ENCODE measurements at regions not wholly inside any gene's neighbourhood (a gene's known extent, or its start where the extent isn't known, plus 50 kb on each side); places are given as distances from the start of the nearest gene placed in this dataset.
"Not testable (repeated sequence)": the region's sequence is repeated elsewhere in the genome, so short reads cannot be mapped to it uniquely, and the experiment has no call there.

DNA sequence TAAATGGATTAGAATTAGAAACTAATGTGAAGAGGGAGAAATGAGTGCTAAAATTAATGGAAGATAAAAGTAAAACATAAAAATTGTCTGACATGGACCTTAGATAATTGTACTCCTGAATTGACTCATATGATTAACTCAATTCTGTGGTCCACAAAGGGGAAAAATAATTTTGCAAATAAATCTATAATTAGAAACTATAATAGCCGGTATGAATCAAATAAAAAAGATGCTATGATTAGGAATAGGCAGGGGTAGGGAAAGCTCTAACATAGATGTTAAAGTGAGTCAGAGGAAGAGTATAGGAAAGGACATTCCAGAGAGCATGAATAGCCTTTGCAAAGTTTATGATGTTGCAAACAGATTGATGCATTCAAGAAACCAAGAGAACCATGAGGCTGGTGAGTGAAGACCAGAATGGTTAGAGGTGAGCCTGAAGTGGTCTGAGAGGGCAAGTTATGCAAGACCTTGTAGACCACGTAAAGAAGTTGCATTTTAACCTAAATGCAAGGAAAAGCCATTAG lies 262.1 kb upstream of the CA10 start:
- no peak for DNase-seq (ENCODE audit: low read depth)

DNA sequence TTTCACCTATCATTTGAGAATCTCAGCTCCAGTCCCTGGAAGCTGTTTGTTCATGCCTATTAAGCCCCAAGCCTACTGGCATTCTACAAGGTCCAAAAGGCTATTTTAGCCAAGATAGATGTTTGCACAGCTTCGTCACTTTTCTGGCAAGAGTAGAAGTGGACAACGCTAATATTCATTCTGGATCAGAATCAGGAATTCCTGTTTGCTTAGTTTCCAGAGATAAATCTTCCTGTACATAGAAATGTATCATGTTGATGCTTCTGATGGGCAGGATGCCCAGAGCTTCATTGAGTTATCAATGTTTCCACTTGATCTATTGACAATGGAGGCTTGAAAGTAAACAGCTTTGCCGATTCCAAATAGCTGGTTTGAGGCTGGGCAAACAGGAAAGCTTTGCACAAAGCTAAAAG lies 260.7 kb upstream of the CA10 start:
- no peak for DNase-seq (ENCODE audit: low read depth)

DNA sequence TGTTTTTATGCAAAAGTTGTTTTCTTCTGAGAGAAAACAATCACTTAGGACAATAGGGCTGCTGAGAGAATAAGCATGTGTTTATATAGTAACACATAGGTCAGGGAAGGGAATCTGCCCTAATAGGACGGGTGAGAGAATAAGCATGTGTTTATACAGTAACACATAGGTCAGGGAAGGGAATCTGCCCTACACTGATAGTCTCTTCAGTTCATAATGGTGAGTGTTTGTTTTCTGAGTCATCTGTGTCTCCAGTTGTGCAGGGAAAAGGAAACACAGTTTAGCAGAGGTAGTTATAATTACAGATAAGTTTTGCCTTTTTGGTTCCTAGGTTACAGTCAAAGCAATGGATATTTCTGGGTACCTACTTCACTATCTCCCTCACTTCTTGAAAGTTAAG lies 252.3 kb upstream of the CA10 start:
- no peak for DNase-seq (ENCODE audit: low read depth)

DNA sequence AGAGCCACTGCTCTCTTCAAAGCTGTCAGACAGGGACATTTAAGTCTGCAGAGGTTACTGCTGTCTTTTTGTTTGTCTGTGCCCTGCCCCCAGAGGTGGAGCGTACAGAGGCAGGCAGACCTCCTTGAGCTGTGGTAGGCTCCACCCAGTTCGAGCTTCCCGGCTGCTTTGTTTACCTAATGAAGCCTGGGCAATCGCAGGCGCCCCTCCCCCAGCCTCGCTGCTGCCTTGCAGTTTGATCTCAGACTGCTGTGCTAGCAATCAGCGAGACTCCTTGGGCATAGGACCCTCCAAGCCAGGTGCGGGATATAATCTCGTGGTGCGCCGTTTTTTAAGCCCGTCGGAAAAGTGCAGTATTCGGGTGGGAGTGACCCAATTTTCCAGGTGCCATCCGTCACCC lies 250.7 kb upstream of the CA10 start:
- DNase-seq (ENCODE audit: low read depth) = not testable (repeated sequence)

DNA sequence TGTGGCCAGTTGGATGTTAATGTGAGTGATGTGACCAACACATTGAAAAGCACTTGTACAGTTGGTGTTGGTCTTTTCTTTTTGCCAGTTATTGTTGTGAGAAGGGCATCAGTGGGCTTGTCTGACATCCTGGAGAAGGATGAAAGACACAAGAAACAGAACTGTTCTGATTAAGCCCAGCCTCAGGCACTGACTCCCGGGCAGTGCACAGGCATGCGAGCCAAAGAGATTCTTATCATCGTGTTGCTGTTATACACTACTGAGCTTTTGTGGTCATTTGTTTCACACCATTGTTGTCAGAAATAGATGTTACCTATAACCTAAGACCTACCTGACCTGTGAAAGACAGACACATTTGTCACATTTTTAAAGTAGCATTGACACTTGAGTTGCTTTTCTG lies 236.8 kb upstream of the CA10 start:
- no peak for DNase-seq (ENCODE audit: low read depth)

DNA sequence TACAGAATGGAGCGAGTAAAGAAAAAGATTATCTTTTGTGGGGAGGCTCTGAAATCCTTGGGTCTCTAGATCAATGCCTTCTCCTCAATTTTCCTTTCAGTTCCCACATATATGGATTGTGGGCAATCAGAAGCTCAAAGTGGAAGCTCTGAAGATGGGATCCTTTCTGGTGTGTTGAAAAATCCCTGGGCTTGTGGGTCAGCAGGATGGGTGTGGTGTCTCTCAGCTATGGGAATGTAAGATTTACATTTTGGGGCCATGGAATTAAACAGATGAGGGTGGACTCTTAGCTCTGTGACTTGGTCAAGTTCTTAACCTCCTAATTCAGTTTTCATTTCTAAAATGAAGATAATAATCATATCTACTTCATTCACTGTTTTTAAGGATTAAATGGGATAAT lies 231.9 kb upstream of the CA10 start:
- no peak for DNase-seq (ENCODE audit: low read depth)

DNA sequence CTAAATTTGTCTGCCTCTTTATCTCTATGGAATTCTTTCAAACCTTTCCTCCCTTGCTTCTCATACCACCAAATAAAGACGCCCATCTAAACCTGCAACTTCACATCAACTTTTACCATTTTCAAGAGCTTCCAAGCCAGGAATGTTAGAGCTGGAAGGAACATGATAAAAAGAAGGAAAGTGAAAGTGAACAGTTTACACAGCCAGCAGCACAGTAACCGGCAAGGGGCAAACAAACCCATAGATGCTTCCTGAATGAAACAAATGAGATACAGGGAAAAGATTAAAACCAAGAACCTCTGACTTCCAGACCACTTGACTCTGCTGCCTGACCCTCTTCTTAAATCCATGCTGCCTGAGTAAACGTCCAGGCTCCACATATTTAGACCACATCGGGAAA lies 231.1 kb upstream of the CA10 start:
- no peak for DNase-seq (ENCODE audit: low read depth)

DNA sequence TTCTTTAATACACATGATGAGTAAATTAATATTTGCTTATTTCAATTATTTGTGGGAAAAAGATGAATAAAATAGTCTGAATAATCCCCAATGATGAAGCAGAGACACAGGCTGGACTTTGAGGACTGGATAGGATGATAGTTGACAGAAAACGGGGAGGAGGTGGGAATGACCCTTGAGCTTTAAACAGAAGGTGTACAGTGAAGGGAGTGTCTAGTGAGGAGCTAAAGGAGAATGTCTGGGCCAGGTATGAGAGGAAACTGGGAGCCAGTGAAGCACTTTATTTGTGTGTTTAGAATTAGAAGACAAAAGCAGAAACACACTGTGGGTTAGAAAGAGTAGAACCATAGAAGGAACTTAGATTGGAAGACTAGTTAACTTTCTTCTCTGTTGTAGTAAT lies 230.4 kb upstream of the CA10 start:
- DNase-seq (ENCODE audit: low read depth) = no peak

DNA sequence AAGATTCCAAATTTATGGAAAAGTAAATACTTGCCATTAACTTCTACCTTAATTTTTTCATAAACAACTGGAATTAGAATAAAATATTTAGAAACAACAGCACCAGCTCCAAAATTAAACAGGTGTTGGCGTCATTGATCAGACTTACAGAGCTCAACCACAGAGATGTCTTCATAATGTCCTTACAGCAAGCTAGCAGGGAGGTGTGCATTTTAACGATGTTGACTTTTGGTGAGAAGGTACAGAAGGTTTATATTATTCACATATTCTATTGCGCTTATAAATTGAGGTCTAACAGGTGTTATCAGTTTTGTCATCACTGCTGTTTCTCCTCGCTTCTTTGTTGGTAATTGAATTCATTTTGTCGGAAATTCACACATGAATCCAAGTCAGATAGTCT lies 226.2 kb upstream of the CA10 start:
- no peak for DNase-seq (ENCODE audit: low read depth)

DNA sequence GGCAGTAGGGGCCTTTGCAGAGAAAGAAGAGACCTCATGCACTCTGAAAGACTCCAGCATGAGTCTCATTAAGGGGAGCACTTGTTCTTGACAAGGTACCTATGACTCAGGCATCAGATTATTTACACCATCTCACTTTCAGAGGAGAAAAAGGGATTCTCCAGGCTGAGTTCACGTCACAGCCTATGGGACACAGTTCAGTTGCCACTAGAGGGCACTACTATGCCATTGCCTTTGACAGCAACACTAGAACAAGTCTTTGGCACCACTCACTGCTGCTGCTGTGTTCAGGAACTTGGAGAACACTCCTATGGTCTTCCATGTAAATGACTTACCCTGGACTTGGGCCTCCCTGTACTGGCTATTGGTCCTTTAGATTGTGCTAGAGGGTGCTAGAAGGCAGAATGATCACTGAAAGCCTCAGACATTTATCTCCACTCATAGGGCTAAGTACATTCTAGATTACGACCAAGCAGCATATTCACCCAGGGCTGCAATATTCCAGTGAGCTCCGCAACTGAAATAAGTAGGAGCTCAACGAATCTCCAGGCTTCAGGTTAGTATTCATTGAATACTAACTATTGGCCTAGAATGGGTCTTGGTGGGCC lies 225.1 kb upstream of the CA10 start:
- DNase-seq (ENCODE audit: low read depth) = no peak

DNA sequence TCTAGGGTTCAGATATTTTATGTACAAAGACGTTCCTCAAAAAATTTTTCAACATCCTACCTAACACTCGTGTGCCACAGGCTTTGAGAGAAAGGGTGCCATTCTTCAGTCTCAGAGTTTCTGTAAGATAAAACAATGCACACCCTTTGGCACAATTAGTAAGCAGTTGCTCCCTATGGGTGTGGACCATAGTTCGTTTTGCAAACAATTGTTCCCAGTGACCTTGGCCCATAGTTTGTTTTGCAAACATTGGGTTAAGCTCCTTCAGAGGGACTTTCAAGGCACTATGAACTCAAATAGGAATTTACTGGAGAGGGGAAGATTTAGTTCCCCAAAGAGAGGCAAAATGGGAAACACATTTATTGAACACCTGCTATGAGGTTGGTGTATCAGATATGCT lies 220.3 kb upstream of the CA10 start:
- no peak for DNase-seq (ENCODE audit: low read depth)

DNA sequence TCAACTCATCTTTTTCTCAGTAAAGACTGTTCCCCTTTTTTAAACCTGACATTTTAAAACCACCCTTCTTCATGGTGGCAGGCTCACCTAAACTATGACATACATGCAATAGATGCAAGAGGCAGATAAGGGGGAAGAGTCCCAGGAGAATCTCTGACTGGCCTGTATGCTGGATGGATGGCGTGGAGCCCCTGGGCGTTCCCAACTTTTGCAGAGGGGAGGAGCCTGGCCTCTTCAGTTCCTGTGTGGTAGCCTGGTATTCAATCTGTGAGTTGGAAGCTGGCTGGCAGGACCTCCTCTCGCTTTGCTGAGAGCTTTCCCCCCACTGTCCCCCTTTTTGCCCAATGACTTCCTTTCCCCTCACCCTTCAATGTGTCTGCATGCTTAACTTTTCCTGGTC lies 217.6 kb upstream of the CA10 start:
- no peak for DNase-seq (ENCODE audit: low read depth)

DNA sequence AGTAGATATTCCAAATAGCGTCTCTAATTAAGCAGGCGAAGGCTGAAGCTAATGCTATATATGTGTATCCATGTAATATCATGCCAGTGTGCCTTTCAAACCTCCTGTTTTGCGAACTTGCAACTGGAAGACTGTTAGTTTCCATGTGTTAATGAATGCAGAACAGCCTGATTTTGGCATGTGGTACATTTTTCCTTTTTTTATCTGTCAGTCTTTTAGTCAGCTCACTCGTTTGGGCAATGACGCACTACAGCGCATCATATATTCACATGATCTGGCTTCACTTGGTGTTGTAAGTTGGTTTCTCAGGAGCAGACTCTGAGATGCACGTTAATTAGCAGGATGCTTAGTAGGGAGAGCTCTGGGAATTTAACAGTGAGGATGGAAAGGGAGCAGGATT lies 210.4 kb upstream of the CA10 start:
- no peak for DNase-seq (ENCODE audit: low read depth)

DNA sequence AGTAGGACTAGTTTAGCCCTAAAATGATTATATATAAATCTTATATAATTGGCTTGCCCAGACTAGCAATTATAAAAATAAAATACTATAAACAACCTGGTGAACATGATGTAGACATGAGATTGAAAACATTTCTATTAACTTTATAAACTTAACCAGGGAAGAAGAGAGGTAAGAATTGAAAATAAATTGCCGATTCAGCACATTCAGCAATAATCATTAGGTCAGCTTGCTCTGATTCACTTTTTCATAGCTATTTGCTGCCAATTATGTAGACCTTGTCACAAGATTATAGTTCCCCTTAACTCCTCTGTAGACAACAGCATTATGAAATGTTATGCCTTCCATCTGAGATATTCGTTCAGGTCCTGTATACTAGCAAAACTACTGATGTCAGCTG lies 199.3 kb upstream of the CA10 start:
- DNase-seq (ENCODE audit: low read depth) = no peak

DNA sequence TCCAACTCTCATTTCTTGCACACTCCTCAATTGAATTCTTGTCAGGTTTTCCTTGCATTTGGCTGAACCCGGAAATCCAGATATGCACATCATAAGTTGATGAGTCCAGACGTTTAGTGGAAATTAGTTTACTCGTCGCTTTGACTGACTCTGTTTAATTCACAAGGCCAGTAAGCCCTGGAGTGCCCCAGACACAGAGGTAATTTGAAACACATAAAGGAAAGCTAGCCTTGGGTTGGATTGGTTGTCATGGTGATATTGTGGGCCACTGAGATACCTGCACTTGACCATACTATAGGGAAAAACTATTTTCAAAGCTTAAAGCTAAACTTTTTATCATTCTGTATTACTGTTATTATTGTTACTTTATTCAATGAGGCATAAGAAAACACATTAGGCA lies 178.3 kb upstream of the CA10 start:
- DNase-seq (ENCODE audit: low read depth) = no peak

DNA sequence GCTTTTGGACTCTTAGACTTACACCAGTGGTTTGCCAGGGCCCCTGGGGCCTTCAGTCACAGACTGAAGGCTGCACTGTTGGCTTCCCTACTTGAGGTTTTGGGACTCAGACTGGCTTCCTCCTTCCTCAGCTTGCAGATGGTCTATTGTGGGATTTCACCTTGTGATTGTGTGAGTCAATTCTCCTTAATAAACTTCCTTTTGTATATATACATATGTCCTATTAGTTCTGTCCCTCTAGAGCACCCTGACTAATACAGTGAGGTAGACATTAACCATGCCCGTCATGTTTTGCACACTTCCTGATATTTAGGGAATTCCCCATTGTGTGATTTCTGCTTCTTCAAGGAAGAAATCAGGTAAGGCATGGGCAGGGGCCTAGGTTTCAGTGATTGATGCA lies 147.8 kb upstream of the CA10 start:
- DNase-seq (ENCODE audit: low read depth) = no peak

DNA sequence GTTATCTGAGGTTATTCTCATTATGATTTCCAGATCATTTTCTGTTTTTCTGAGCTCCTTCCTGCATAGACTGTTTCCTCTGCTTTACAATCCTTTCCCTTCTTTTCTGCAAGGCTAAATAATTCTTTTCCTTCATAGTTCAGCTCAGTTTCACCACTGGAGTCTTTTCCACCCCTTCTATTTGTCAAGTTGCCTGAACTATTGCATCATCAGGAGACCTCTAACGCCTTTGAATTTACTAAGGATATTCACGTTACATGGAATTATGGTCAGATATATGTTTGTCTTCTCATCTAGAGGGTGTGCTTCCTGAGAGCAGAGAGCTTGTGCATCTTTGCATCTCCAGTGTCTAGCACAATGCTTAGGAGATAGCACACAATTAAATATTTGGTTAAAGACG lies 140.4 kb upstream of the CA10 start:
- DNase-seq (ENCODE audit: low read depth) = no peak

DNA sequence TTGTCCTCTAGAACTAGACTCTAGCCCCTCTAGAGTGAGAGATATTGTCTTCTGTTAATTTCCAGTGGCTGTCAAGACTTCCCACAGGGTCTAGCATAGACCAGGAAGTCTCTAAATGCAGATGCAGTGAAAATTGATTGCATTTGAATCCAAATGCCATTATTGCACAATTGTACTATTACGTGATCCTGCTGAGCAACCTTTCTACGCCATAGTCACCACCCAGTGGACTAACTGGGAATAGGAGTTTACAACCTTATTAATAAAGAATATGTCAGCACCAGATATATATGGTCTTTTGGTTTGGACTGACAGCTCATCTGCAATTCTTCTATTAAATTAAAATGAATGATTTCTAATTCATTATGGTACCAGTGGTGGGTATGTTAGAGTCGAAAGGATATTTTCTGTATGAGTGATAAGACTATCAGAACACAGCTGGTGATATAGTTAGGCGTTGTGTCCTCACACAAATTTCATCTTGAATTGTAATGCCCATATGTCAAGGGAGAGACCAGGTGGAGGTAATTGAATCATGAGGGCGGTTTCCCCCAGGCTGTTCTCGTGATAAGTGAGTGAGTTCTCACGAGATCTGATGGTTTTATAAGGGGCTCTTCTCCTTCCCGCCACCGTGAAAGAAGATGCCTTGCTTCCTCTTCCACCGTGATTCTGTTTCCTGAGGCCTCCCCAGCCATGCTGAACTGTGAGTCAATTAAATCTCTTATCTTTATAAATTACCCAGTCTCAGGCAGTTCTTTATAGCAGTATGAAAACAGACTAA lies 138.9 kb upstream of the CA10 start:
- no peak for DNase-seq (ENCODE audit: low read depth)

DNA sequence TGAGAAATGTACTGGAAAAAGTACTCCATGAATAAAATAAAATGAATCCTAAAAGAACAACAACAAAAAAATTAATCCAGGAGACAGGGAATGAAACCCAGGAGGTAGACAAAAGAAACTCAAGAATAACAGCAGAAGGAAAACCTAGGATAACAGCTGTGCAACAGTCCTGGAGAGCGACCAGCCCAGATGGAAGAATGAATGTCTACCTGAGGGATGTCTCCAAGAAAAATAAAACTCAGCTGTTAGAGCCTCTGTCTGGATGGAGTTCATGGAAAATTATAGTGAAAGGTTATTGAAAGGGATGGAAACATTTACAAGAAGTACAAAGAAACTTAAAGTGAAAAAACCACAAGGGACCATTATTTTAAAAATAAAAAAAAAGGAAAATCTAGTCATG lies 135.8 kb upstream of the CA10 start:
- no peak for DNase-seq (ENCODE audit: low read depth)

DNA sequence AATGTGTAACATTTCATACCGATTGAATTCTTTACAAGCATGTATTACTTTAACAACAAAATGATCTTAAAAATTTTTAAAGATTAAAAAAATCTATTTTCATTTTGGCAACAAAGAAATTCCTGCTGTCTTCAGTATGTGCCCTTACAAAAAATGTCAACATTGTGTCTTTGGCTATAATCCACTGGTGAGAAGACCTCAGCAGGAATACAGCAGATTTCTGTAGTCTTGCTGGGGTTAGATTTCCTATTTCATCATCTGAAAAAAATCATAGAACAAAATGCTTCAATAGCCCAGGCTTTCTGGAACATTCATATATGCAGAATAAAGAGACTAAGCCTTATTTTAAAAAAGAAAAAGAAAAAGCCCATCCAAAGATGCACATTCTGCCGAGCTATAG lies 129.1 kb upstream of the CA10 start:
- DNase-seq (ENCODE audit: low read depth) = no peak

DNA sequence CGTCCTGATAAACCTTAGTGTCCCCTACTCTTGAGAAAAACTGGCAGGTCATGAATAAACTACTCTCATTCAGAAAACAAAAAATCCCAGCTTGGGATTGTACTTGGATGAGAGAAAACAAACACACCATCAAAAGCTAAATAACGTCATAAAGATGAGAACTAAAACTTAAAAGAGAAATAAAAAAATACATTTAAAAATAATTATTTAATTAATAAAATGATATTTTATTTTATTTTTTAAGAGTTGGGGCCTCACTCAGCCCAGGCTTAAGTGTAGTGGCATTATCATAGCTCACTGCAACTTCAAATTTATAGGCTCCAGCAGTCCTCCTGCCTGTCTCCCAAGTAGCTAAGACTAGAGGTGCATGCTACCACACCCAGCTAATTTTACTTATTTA lies 125.4 kb upstream of the CA10 start:
- no peak for DNase-seq (ENCODE audit: low read depth)

DNA sequence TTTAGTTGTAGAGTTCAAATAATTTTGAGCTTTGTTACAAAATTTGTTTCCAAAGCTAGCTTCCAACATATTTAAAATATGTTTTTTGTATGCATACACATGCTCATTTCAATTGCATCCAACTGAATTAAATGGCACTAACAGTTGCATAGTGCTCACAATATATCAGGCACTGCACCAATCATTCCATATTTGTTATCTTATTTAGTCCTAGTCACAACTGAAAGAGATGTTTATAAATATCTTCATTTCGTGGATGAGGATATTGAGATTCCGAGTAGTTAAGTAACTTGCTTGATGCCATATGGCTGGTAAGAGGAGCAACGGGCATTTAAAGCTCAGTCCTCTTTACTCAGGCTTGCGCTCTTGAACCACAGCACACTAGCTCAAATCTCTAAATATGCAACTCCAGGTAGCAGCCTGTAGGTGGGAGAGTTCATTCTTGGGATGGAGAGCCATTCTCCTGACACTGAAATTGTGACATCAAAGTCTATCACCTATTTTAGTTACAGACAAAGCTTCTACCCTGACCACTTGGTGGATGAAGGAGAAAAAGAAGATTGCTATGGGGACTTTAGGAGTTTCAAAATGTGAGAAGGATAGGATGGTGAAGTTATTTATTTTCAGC lies 118.0 kb upstream of the CA10 start:
- DNase-seq (ENCODE audit: low read depth) = no peak

DNA sequence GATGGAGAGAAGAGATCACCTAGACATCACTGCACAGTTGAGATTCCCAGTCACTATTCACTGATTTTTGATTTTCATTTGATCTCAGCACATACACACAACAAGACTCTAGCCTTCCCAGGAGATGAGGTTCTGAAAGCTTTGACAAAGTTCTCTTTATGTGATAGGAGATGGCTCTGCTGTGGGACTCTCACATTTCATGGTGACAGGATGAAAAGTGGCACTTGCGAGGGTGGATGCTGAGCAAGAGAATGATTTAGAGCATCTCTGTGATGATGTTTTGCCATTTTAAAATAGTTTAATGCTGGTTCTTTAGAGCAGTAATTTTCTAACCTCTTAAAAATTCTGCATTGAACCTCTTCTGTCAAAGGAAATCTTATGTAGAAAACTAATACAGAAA lies 113.3 kb upstream of the CA10 start:
- no peak for DNase-seq (ENCODE audit: low read depth)

All from myocyte (in vitro differentiated cells).